GM18517 (cell line): ENCODE measurements at regions not wholly inside any gene's neighbourhood (a gene's known extent, or its start where the extent isn't known, plus 50 kb on each side); places are given as distances from the start of the nearest gene placed in this dataset.
"Not testable (repeated sequence)": the region's sequence is repeated elsewhere in the genome, so short reads cannot be mapped to it uniquely, and the experiment has no call there.

ENCODE experiments used
- ATAC-seq: cut with Tn5 transposase; IDR thresholded peaks from one replicate; pipeline ENCODE4 v1.9.1; 2021; ENCODE audit warnings: mild to moderate bottlenecking, moderate library complexity; ENCODE audit not compliant: unreplicated experiment

DNA sequence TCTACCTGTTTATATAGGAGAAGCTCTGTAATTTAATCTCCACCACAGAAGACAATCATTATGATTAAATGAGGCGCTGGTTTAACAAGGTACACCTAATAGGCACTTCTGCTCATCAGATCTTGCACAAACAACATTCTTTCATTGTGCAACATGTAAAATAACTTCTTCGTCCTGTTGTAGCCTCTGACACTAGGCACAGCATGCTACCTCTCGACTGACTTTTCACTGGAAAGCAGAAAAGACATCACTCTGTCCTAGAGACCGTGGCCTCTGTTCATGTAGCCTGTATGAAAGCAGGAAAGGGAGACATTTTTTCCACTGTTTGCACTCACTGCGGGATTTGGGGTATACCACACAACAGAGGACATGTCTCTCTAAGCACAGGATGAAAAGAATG lies 316.5 kb downstream of the IRS1 start:
- no peak for ATAC-seq

DNA sequence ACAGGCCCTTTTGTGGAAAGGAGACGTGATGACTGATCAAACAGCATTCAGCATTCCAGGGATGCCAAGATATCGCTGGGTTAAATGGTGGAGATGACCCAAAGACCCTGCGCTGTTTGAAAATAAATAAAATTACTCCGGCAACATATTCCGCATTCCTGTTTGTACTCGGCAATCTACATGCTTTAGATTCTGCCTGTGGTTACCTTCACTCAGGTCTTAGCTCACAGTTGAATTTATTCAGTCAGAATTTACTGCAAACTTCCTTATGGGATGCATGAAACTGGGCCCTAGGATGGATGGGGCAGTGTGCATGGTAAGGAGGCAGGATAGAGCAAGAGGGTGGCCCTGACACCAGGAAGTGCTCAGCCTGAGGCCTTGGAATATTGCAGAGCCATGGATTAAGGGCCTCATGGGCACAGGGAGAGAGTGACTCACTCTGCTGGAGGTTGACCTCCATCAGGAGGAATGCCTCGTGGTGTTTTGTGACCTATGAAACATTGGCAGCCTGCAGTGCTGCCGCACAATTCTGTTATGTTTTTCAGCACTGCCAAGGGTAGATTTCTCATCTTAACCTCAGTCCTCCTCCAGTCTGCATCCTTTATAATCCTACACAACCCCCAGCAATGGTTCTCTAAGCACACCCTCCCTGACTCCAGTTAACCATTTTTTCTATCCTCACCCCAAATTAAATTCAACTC lies 321.4 kb downstream of the IRS1 start:
- ATAC-seq = no peak

DNA sequence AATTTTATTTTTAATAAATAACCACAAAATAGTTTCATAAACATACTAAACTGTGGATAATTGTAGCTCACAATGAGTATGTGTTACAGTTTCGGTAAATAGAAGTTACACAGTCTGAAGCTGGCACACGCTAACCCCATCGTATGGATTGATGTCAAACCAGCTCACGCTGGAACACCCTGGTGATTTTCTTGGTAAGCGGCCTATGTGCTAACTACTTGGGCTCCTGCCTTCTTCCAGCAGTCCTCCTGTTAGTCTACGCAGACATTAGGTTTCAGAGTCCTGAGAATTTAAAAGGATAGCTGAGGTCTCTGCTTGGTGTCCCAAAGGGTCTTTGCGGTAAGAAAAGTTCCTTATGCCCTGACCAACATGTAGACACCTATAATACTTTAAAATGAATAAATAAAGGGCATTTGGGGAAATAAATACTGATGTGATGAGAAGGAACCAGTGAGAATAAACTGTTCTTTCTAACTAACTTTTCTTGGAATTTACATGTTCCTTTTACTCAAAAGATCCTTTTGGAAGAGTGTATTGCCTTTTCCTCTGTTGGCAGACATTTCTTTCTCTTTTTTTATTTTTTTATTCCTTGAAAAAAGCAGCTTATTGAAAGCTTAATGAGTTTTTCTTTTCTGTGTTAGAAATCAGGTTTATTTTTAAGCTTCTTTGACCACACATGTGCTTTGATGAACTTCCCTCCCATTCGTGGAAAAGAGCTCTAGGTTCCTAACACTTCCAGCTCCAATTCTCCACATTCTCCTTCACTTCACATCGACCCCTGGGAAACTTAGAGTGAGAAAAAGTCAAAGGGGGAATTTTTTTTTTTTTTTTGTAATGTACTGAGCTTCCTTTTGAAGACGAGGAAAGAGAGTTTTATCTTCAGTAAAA lies 322.2 kb downstream of the IRS1 start:
- no peak for ATAC-seq

DNA sequence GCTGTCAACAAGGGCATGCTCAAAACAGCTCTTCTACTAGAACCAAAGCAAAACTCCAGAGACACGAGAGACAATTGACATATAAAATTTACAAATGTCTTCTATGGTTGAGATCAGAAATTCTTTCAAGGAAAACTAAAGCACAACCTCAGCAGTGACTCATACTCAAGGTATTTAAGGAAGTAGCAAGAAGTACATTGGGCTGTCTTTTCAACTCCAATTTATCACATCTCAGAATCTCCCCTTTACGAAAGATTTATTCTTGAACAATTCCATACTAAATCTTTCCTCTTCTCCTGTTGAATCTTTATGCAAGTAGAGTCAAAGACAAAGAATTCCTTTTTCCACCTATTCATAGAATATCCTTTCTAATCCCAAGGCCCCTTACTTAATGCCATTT lies 324.0 kb downstream of the IRS1 start:
- no peak for ATAC-seq

DNA sequence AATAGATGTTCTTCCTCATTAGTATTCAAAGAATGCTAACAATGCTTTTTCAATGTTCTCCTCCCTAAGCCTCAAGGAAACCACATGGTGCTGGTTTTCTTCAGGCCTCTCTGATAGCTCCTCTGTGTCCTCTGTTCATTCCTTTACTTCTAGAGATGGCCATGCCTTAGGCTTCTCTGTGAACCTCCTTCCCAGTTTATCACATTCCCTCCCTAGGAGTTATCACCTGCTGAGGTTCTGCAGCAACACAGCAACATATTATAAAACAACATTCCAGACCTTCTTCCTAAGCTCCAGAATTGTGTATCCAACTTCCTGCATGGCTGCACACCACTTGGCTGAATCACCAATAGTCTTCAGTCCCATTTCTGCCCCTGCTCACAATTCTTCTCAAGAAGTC lies 325.5 kb downstream of the IRS1 start:
- ATAC-seq = no peak

DNA sequence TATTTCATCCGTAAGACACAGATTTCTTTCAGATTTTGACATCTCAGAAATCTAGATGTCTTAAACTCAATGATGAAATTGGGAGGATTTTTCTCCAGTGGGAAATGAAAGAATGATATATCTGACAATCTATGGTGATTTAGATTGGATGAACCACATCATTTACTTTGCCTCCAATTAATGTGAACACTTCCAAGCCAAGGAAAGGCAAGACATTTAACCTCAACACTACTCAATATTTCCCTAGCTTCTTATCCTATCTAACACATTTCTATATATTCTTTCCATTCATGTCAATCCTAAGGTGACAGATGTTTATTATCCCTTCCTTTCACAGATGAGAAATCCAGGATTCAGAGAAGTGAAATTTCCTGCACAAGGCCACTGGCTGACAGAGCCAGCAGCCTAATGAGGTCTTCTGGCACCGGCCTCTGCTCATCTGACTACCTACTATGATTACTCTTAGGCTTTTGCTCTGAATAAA lies 327.6 kb downstream of the IRS1 start:
- no peak for ATAC-seq

DNA sequence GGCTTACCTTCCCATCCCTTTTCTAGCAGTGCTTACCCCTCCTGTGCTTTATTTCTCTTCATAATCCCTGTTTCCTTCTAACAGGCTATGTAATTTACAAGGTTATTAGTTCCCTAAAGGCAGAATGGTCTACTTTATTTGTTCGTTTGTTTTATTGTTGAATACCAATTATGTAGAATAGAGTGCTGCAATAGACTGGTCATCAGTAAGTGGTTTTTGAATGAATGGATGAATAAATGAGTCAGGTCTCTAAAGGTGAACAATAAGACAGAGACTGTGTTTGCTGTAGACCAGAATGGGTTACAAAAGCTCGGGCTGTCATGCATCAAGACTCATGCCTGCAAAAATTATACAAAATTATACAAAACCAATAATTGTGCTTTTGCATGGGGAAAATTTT lies 332.0 kb downstream of the IRS1 start:
- ATAC-seq = no peak

DNA sequence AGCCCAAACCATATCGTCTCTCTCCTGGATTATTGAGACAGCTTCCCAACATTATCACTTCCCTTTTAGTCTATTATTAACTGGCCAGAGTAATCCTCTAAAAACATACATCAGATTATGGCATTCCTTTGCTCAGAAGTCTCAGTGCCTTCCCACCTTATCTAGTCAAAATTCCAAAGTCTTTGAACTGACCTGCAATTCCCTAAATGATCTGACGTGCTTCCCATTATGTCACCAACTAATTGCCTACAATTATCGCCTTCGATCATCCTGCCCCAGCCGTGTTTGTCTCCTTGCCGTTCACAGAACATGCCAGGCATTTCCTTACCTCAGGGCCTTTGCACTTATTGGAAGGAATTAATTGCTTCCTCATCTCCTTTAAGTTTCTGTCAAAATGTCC lies 332.4 kb downstream of the IRS1 start:
- ATAC-seq = no peak

DNA sequence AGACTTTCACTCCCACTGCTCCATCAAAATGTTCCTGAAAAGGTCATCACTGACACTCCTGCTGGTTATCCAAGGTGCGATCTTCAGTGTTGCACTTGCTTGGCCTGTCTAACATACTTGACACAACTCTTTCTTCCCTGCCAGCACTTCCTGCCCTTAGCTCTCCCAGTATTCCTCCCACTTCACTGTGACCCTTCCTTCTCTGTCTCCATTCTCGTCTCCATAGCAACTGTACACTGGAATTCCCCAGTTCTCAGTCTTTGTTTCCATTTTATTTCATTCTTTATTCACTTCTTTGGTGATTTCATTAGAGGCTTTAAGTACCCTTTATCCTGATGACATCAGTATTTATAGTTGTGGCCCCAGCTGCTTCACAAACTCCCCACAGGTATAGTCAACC lies 333.0 kb downstream of the IRS1 start:
- no peak for ATAC-seq

DNA sequence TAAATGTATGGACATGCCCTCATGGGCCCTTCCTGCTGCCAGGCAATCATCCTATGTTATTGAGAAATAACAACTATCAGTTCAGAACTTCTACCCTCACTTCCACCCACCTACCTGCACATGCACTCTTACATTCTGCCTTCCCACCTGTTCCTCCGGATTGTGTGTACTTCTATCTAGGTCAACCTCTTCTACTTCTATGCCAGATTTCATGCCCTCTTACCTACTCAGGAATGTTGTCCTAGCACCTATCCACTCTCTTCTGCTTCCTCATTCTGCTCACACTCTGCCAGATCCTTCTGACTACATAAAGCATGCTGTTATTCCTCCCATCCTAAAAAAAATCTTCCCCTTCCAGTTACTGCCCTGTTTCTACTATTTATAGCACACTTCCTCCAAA lies 333.5 kb downstream of the IRS1 start:
- no peak for ATAC-seq

DNA sequence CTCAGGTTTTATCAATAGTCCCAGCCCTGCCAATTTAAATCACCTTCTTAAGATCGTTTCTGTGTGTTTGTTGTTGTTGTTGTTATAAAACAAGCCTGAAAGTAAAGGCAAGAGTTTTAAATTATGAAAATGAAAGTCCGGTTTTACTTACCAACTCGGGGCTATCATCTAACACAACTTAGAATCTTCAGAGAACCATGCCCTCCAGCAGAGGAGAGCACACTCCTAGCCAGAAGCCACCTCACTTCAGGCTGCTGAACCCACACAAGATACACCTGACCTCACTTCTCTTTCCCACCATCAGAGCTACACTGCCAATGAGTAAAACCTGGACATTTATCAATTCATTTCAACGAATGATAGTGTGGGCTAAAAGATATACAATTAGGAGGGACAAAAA lies 335.2 kb downstream of the IRS1 start:
- no peak for ATAC-seq

DNA sequence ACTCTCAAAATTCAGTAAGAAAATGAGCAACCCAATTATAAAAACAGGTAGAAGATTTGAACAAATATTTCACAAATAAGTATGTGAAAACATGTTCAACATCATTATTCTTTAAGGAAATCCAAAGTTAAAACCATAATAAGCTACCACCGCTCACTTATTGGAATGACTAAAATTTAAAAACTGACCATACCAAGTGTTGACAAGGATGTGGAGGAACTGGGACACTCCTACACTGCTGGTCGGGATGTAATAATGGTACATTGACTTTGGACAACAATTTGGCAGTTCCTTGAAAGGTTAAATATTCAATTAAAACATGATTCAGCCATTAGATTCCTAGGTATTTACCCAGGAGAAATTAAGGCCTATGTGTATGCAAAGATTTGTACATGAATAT lies 336.5 kb downstream of the IRS1 start:
- no peak for ATAC-seq

DNA sequence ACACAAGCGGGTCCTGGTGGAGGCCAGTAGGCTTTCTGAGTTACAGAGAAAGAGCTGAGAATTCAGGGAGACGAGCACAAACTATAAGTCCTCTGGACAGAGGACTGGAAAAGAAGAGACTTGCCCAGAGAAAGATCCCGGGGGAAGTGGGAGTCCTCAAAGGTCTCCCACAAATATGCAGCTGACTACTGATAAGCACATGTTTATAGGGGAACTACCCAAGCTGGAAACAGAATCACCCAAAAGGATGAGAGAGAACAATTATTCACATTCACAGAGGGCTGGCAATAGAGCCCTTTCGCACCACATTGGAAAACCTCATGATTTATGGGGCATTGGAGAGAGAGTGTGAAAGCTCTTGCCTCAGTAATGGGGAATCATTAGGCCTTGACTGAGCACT lies 337.6 kb downstream of the IRS1 start:
- no peak for ATAC-seq

DNA sequence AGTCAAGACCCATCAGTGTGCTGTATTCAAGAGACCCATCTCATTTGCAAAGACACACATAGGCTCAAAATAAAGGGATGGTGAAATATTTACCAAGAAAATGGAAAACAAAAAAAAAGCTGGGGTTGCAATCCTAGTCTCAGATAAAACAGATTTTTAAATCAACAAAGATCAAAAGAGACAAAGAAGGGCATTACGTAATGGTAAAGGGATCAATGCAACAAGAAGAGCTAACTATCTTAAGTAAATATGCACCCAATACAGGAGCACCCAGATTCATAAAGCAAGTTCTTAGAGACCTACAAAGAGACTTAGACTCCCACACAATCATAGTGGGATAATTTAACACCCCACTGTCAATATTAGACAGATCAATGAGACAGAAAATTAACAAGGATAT lies 343.5 kb downstream of the IRS1 start:
- ATAC-seq = not testable (repeated sequence)

DNA sequence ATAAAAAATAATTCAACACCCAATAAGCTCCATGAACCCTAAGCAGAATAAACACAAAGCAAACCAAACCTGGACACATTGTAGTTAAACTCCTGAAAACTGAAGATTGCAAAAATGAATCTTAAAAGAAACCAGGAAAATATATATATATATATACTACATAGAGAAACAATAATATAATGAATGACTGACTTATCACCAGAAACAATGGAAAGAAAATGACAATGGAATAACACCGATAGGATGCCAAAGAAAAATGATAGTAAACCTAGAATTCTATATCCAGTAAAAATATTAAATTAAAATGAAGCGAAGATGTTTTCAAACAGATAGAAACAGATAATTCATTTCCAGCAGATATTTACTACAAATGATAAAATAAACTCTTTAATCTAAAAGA lies 346.9 kb downstream of the IRS1 start:
- no peak for ATAC-seq

DNA sequence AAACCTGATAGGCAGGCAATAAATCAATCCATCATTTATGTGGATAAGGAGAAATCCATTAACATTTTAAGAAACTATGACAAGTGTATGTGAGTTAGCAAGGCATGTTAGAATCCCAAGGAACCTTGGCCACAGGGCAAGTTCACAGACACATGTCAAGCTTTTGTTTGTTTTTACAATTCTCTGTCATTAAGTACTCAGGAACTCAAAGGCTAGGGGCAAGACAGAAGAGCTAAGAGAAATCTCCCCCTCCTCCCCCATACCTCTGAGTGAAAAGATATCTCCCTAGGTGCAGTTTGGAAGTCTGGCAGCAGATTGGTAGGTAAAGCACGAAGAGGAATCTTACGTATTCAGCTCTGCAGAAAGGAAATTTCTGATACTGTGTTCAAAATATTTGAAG lies 348.1 kb downstream of the IRS1 start:
- no peak for ATAC-seq

DNA sequence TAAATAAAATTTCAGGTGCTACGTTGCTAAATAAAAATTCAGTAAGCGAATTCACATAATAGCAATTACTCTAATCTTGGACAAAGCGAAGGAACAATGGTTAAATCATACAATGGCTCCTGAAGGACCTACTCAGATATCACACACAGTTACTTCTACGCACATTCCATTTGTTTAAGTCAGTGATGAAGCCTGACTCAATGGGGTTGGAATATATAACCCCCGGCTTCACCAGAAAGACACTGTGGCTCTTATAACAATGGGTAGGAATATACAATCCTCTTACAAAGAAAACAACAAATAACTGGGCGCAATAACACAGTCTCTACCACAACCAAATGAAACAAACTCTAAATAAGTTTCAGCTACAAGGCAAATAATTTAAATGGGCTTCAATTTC lies 349.5 kb downstream of the IRS1 start:
- ATAC-seq = no peak

DNA sequence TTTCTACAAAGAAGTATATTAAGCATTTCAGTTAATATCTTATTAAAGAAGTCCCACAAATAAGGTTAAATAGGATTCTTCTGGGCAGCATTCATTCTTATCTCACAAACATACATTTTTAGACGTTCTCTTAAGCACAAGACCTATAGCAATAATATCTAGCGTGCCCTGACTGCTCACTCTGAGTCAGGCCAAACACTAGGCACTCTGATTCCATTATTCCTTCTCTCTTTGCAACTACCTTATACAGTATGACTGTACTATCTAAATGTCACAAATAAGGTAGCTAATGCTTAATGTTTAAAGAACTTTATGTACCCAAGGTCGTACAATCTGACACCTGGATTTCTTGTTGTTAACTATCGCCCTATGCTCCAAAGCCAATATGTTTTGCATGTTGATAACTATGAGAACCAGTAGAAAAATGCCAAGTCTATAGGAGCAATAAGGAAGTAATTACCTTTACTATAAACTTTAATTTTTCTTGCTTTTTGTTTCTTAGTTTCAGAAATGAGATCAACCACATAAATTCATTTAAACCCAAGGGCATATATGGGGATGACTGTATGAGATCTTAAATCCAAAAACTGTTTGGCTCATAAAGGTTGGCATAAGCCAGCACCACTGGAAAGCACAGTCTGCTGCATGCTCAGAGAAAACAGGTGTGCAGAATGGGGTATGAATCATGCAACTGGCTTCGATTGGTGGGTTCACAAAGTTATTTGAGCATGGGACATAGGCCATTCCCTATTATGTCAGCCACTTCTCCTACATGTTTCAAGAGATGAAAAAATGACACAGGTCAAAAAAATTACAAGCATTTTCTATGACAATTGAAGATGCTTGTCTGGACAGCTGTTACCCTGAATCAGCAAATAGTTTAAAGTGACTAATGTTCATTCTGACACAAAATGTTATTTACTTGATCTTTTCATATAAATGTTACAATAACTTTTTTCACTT lies 352.0 kb downstream of the IRS1 start:
- no peak for ATAC-seq

DNA sequence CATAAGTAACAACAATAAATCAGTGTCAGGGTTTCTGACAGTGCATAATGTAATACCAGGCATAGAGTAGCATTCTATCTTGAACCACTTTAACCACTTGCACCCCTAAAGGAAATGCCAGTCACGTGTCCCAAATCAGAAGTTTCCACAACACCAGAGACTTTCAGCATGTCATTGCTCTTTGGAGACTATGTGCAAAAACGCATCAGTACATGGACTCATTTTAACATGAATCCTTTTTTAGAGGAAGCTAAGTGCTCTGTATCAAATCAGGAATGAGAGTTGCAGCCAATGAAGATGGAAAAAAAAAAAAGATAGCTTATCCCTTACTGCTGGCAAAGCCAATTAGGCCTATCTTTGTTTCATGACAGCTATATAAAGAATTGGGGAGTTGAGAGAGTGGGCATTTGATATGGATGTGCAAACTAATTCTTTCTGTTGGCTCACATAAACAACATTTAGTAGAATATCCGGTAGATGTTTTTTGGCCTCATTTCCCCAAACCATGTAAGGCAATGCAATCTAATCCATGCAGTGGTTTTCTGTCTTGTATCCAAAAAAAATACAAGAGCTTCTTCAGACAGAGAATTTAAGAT lies 353.1 kb downstream of the IRS1 start:
- no peak for ATAC-seq

DNA sequence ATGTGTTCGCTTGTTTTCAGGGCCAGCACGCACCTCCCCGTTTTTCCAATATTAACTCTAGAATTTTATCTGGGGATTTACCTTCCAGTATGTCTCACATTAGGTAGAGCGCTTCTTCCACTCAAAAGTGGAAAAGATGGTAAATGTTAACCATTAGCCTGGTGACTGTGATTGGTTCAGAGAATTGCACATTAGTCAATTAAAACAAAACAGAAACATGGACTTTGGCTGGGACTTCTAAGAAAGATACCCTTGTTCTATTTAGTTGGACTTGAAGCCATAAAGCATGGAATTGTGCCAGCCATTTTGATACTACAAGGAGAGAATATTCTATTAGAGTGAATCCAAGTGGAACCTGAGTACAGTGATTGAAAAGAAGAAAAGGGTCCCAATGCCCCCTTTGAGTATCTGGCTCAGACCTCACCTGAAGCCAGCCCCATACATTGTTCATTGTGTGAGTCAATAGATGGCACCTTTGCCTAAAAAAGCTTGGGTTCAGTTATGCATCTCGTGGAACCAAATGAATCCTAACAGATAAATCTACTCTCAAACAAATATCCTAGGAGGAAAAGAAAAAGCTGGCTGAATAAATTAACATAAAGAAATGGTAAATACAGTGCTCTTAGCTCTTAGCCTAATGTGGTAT lies 354.3 kb downstream of the IRS1 start:
- ATAC-seq = no peak
